Uterus (tissue), 3 donors: ENCODE measurements at regions not wholly inside any gene's neighbourhood (a gene's known extent, or its start where the extent isn't known, plus 50 kb on each side); places are given as distances from the start of the nearest gene placed in this dataset.
"Not testable (repeated sequence)": the region's sequence is repeated elsewhere in the genome, so short reads cannot be mapped to it uniquely, and the experiment has no call there.

Source experiments
- DNase-seq, 2 donors: peaks; one replicate each; pipeline ENCODE4 v3.0.0-alpha.2; 2019 to 2020
- H3K27ac ChIP-seq, 2 donors: fragments of 200-600 bp; sonication (generic); 1 replicate in 1 of 2; 2 replicates in 1 of 2; pipeline ENCODE4 v1.5.1; 2016 to 2018
- H3K27me3 ChIP-seq, 2 donors: fragments of 200-600 bp; sonication (generic); one replicate each; pipeline ENCODE4 v1.5.1; 2018 to 2019; ENCODE audit warnings: control low read depth in 1 of 2
- H3K36me3 ChIP-seq, 2 donors: fragments of 200-600 bp; sonication (generic); one replicate each; pipeline ENCODE4 v1.5.1; 2019; ENCODE audit warnings: control low read depth in 1 of 2
- H3K4me1 ChIP-seq, 2 donors: fragments of 200-600 bp; sonication (generic); one replicate each; pipeline ENCODE4 v1.5.1; 2018 to 2019; ENCODE audit warnings: control low read depth in 1 of 2
- H3K4me3 ChIP-seq, 2 donors: fragments of 200-600 bp; sonication (generic); 1 replicate in 1 of 2; 2 replicates in 1 of 2; pipeline ENCODE4 v1.5.1; 2018 to 2019; ENCODE audit warnings: mild to moderate bottlenecking in 1 of 2
- H3K9me3 ChIP-seq, 2 donors: fragments of 200-600 bp; sonication (generic); one replicate each; pipeline ENCODE4 v1.5.1; 2019; ENCODE audit warnings: control low read depth in 1 of 2
- CTCF ChIP-seq, 4 experiments: fragments of 200-600 bp in 2 of 4; fragments of 450-650 bp in 2 of 4; sonication (generic) in 2 of 4; IDR thresholded peaks; one replicate each; pipeline ENCODE4 v1.5.1; 2016 to 2019; ENCODE audit warnings: antibody characterized with exemption in 4 of 4, mild to moderate bottlenecking in 2 of 4, moderate library complexity in 1 of 4
- POLR2A ChIP-seq, 2 donors: fragments of 450-650 bp; IDR thresholded peaks; one replicate each; pipeline ENCODE4 v1.6.1; 2016; ENCODE audit warnings: antibody characterized with exemption in 2 of 2, mild to moderate bottlenecking in 1 of 2, moderate library complexity in 1 of 2
- intact Hi-C: fragments of 100-400 bp; cut with DNase I; formaldehyde crosslinking; loops from one replicate; pipeline ENCODE4 v1.15.1; 2023; ENCODE audit warnings: low total_unique reads
- donor health status: DM: yes; HTN: yes; CAD: no.

DNA sequence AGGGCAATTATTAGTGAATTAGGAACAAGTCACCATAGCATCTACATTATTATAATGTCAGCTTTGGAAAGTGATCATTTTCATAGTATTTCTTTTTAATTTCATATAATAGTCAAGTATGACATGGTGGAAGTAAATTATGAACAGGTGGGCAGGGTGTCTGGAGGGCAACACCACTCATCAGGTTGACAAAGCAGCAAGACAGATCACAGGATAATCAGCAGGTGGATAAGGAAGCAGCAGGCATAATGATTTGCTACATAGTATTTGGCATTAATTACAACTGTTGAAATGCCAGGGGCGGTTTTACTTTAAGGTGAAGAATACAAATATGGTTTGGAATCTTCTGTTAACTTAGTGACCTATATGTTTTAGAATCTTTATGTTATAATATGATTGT, 1342.2 kb downstream of the PLA2G4A start:
- Histone ChIP-seq H3K4me1 (no peaks in the 10 kb centered on the region), H3K36me3 (peaks cover 0 to 2% of the 10 kb centered on the region in 2 donors), H3K4me3 (no peak overlapping the region), H3K27me3 (no peaks in the 10 kb centered on the region), H3K27ac (no peak overlapping the region), H3K9me3 (no peaks in the 10 kb centered on the region)
- DNase-seq = no peak
- TF ChIP-seq CTCF (IDR thresholded peaks at IDR 0.05) (no peak), POLR2A (IDR thresholded peaks at IDR 0.05) (no peak)
- intact Hi-C loops = no loop called here

- H3K4me3 ChIP-seq, H3K36me3 ChIP-seq, H3K27ac ChIP-seq, H3K9me3 ChIP-seq, intact Hi-C loops, H3K27me3 ChIP-seq, H3K4me1 ChIP-seq, DNase-seq: not testable (repeated sequence)
Measured at GRCh38 chr1:188182063-188182462, 1353.3 kb downstream of the PLA2G4A start.

- no peak for TF ChIP-seq CTCF (IDR thresholded peaks at IDR 0.05)
- TF ChIP-seq POLR2A (IDR thresholded peaks at IDR 0.05) = no peak
- Histone ChIP-seq H3K4me1 (no peaks in the 10 kb centered on the region), H3K9me3 (no peaks in the 10 kb centered on the region), H3K36me3 (no peaks in the 10 kb centered on the region), H3K27ac (no peak overlapping the region), H3K27me3 (no peaks in the 10 kb centered on the region), H3K4me3 (no peak overlapping the region)
- intact Hi-C loops = no loop called here
- DNase-seq = no peak
Measured at GRCh38 chr1:188188317-188188716, 1359.6 kb downstream of the PLA2G4A start.

DNA sequence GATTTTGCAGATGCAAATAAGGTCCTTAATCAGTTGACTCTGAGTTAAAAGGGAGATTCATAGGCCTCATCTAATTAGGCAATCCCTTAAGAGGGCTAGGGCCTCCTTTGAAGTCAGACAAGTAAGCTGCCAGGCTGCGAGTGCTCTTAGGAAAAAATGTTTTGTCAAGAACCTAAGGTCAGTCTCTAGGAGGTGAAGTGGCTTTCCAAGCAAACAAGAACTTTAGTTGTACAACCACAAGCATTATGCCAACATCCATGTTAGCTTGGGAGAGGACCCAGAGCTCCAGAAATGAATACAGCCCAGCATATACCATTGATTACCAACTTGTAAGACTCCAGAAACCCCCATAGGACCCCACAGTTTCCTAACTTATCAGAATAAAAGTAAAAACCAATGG, 1366.2 kb downstream of the PLA2G4A start:
- Histone ChIP-seq H3K36me3 (no peaks in the 10 kb centered on the region), H3K27ac (no peak overlapping the region), H3K4me3 (no peak overlapping the region), H3K27me3 (no peaks in the 10 kb centered on the region), H3K4me1 (no peaks in the 10 kb centered on the region), H3K9me3 (no peaks in the 10 kb centered on the region)
- DNase-seq = no peak
- TF ChIP-seq CTCF (IDR thresholded peaks at IDR 0.05) = no peak
- TF ChIP-seq POLR2A (IDR thresholded peaks at IDR 0.05) = no peak
- intact Hi-C loops = no loop called here

DNA sequence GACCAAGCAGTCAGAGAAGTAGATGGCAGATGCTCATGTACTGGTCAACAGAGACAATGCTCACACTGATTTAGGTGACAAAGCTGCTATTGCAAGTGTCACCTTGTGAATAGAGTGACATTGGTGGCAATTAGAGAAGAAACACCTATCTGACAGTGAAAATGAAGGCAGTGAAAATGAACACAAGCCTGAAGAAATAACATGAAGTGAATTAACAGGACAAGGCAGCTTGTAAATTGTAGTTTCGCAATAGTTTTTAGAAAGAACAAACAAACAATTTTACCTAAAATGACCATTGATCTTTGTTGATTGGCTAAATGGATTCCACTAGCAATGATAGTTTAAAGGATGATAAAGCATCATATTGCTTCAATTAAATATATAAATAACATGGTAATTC, 1389.5 kb downstream of the PLA2G4A start:
- TF ChIP-seq CTCF (IDR thresholded peaks at IDR 0.05) (no peak), POLR2A (IDR thresholded peaks at IDR 0.05) (no peak)
- no peaks in the 10 kb centered on the region for H3K36me3 ChIP-seq
- no peak overlapping the region for H3K27ac ChIP-seq
- no peaks in the 10 kb centered on the region for H3K4me1 ChIP-seq
- intact Hi-C loops = no loop called here
- H3K27me3 ChIP-seq = no peaks in the 10 kb centered on the region
- no peak overlapping the region for H3K4me3 ChIP-seq
- H3K9me3 ChIP-seq = no peaks in the 10 kb centered on the region
- no peak for DNase-seq

- intact Hi-C loops = no loop called here
- Histone ChIP-seq H3K27ac (no peak overlapping the region), H3K27me3 (no peaks in the 10 kb centered on the region), H3K4me1 (no peaks in the 10 kb centered on the region), H3K9me3 (no peaks in the 10 kb centered on the region), H3K4me3 (no peak overlapping the region), H3K36me3 (no peaks in the 10 kb centered on the region)
- DNase-seq = no peak
- TF ChIP-seq CTCF (IDR thresholded peaks at IDR 0.05) (no peak), POLR2A (IDR thresholded peaks at IDR 0.05) (no peak)
Measured at GRCh38 chr1:188220051-188220450, 1391.3 kb downstream of the PLA2G4A start.
